ENCODE measurements at regions not wholly inside any gene's neighbourhood (a gene's known extent, or its start where the extent isn't known, plus 50 kb on each side); places are given as distances from the start of the nearest gene placed in this dataset.

DNA sequence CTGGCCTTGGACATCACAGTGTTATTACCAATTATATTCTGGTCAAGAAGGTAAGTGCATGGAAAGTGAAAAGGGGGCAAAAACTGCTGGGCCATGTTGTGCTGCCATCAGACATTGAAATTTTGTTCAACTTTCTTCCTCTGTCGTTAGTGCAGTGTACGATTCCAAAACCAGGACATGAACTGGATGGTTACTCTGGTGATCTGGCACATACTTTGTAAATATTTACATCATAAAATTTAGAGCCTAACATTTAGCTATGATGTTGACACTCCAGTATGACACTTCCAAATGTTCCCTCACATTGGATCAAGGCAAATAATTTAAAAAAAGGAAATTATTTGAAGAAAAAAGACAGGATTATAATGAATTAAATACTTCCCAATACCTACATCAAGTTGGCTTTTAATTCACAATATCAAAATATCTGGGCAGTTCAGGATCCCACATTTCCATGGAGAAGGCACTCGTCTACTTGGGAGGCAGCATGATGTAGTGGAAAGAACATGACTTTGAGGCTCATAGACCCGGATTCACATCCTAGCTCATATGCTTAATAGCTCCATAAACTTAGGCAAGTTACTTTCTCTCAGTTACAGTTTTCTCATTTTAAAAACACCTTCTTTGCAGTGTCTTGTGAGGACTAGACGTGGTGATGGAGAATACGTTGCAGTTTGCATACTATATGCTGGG, 342.5 kb upstream of the MPDZ start:
- H3K27me3 Mint-ChIP-seq = no peaks in the 10 kb centered on the region
- no peak for ATAC-seq (replicated peaks; ENCODE audit: extremely low read depth, poor library complexity, severe bottlenecking)
- no peak overlapping the region for H3K4me3 Mint-ChIP-seq
- no peaks in the 10 kb centered on the region for H3K4me1 Mint-ChIP-seq
- H3K27ac Mint-ChIP-seq (ENCODE audit: low read depth) = no peak overlapping the region
- no peaks in the 10 kb centered on the region for H3K36me3 Mint-ChIP-seq (ENCODE audit: insufficient read depth)
- no peak for DNase-seq (ENCODE audit: low spot score in 2 of 2)
- peaks cover 9% of the 10 kb centered on the region for H3K9me3 Mint-ChIP-seq

DNA sequence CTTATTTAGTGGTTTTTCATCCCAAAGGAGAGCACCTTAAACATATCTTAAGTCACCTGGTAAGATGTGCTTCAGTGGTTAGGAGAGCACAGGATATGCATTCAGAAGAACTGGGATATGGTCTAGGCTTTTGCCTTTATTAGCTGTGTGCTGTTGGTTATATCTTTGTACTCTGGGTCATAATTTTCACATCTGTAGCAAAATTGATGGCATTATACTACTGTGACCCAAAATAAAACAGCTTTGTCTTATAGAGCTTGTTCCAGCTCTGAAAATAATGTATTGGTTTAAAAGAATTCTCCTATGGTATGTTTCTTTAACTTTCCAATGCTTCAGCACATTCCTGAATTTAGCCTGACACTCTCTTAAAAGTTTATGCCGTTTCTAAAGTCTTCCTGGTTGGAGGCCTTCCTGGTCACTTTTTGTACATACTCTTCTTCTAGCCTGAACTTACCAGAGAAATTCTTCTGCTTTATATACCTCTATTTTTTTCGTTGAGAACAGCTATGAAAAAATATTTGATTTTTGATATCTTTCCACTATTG, 337.1 kb upstream of the MPDZ start:
- Mint-ChIP-seq H3K27ac (ENCODE audit: low read depth) (no peak overlapping the region), H3K27me3 (no peaks in the 10 kb centered on the region), H3K36me3 (ENCODE audit: insufficient read depth) (no peaks in the 10 kb centered on the region), H3K4me1 (no peaks in the 10 kb centered on the region), H3K9me3 (peaks cover 28% of the 10 kb centered on the region), H3K4me3 (no peak overlapping the region)
- ATAC-seq (replicated peaks; ENCODE audit: extremely low read depth, poor library complexity, severe bottlenecking) (no peak), DNase-seq (ENCODE audit: low spot score in 2 of 2) (no peak)

DNA sequence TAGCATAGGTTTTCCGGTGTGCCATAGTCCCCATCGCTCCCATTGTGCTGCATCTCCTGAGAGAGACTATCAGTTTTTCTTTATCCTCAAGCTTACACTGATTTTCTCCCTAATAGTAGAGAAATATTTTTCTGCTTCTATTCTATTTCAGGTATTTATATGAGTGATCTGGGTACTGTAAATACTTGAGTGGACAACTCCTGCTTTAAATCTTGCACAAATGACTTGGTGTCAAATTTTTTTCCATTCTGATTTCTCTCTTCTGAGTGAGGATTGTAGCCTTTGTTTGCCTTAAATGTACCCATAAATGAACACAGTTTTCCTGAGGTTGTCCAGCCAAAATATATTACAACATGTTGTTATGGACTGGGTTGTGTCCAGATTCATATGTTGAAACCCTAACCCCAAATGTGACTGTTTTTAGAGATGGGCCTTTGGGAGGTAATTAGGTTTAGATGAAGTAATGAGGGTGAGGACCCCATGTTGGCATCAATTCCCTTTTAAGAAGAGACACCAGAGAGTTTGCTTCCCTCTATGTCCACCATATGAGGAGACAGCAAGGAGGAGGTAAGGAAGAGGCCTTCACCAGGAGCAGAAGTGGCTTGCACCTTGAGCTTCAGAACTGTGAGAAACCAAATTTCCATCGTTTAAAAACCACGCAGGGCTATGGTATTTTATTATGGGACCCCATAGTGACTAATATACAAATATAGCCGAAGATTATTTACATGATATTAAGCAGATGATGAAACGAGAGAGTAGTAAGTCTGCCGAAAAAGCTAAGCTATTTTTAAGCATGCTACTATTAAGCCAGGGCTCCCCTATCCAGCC, 336.4 kb upstream of the MPDZ start:
- no peaks in the 10 kb centered on the region for H3K4me1 Mint-ChIP-seq
- ATAC-seq (replicated peaks; ENCODE audit: extremely low read depth, poor library complexity, severe bottlenecking) (no peak), DNase-seq (ENCODE audit: low spot score in 2 of 2) (no peak)
- no peak overlapping the region for H3K27ac Mint-ChIP-seq (ENCODE audit: low read depth)
- no peaks in the 10 kb centered on the region for H3K27me3 Mint-ChIP-seq
- H3K4me3 Mint-ChIP-seq = no peak overlapping the region
- H3K9me3 Mint-ChIP-seq = peaks cover 28% of the 10 kb centered on the region
- no peaks in the 10 kb centered on the region for H3K36me3 Mint-ChIP-seq (ENCODE audit: insufficient read depth)

DNA sequence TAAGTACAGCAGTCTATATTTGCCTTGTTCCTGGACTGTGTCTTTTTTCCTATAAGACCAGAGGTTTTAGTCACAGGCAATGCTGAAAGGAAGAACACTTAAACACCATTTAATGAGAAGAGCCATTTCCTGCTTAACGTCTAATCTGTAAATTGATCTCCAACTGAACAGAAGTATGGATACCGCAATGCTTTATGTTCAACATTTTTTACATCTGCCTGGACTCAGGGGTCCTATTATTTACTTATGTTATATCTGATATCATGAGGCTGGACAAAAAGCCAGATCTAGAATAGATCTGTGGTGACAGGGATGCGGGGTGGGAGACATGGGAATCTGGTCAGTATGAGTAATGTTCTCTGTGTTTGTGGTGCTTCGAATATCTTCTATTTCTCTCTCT, 334.6 kb upstream of the MPDZ start:
- Mint-ChIP-seq H3K9me3 (peaks cover 22% of the 10 kb centered on the region), H3K27me3 (no peaks in the 10 kb centered on the region), H3K27ac (ENCODE audit: low read depth) (no peak overlapping the region), H3K4me3 (no peak overlapping the region), H3K36me3 (ENCODE audit: insufficient read depth) (no peaks in the 10 kb centered on the region), H3K4me1 (no peaks in the 10 kb centered on the region)
- ATAC-seq (replicated peaks; ENCODE audit: extremely low read depth, poor library complexity, severe bottlenecking) = no peak
- DNase-seq (ENCODE audit: low spot score in 2 of 2) = no peak

DNA sequence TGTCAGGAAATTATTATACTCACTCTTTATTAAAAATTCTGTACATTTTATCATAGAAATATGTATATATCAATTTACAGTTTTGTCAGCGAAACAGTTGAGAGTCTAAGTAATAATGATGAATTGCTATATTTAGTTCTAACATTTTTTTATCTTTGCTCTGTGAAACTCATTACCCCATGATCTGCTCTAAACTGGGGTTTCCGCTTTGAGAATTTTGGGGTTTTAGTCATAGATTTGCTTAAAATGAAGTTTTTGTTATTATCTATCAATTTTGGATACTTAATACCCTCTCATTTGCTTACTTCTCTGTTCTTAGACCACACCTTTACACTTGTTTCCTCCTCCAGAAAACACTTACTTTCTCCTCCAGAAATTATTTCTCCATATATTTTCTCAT, 333.8 kb upstream of the MPDZ start:
- no peak for ATAC-seq (replicated peaks; ENCODE audit: extremely low read depth, poor library complexity, severe bottlenecking)
- Mint-ChIP-seq H3K27ac (ENCODE audit: low read depth) (no peak overlapping the region), H3K4me3 (no peak overlapping the region), H3K27me3 (no peaks in the 10 kb centered on the region), H3K4me1 (no peaks in the 10 kb centered on the region), H3K36me3 (ENCODE audit: insufficient read depth) (no peaks in the 10 kb centered on the region), H3K9me3 (peaks cover 22% of the 10 kb centered on the region)
- no peak for DNase-seq (ENCODE audit: low spot score in 2 of 2)

DNA sequence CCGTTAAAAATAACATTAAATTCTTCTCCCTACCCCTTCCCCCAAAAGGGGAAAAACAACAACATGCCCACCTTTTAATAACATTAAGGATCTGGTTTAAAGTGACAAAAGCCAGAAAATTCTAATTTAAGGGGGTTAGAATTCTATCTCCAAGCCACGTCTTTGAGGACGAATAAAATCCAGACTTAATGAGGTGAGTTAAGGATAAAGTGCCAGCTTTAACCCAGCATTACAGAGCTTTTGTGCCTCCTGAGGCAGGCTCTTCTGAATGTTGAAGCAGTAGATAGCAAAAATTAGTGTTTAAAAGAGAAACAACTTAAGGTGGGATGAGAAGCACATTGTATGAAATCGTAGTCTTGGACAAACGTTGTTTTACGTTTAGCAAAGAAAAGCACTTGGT, 329.0 kb upstream of the MPDZ start:
- ATAC-seq (replicated peaks; ENCODE audit: extremely low read depth, poor library complexity, severe bottlenecking) (no peak), DNase-seq (ENCODE audit: low spot score in 2 of 2) (no peak)
- Mint-ChIP-seq H3K27me3 (no peaks in the 10 kb centered on the region), H3K9me3 (no peaks in the 10 kb centered on the region), H3K36me3 (ENCODE audit: insufficient read depth) (no peaks in the 10 kb centered on the region), H3K27ac (ENCODE audit: low read depth) (no peak overlapping the region), H3K4me3 (no peak overlapping the region), H3K4me1 (no peaks in the 10 kb centered on the region)

DNA sequence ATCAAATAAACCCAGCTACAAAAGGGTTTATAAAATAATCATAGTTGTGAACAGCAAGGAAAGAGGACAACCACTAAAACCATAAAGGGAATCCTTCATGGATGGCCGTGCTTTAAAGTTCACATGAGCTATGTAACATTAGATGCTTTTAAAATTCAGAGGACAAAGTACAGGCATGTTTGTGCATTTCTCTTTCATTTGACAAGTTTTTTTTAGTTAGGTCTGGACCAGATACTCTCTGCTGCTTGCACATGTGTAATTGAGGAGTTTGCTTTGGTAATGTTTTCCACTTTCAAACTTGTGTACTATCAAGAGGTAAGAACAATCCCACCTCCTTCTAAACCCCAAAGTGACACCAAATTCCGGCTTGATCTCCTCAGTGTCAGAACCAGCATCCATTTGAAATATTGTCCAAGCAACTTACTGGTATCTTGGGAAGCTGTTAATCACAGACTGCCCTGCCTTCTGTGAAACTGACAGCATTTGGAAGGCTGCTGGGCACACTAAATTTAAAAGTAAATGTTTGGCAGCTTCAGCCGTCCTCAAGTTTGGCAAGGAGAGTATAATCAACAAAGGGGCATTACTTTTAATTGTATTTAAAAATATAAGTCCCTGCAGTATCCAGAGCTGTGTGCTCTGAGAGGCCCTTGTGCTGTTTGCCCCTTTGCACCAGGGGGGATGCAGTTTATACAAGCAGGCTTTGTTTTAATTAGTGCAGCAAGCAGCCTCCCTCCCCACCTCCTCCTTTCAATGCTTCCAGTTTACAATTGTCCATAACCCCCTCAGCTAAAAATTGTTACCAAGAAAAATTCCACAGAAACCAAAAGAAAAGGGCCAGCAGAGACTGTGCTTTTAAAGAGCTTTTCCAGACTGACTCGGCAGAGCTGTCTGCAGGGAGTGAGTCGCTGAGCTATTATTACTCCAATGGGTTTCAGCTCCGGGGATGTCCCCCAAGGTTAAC, 328.3 kb upstream of the MPDZ start:
- H3K9me3 Mint-ChIP-seq = no peaks in the 10 kb centered on the region
- ATAC-seq (replicated peaks; ENCODE audit: extremely low read depth, poor library complexity, severe bottlenecking) = no peak
- no peaks in the 10 kb centered on the region for H3K4me1 Mint-ChIP-seq

DNA sequence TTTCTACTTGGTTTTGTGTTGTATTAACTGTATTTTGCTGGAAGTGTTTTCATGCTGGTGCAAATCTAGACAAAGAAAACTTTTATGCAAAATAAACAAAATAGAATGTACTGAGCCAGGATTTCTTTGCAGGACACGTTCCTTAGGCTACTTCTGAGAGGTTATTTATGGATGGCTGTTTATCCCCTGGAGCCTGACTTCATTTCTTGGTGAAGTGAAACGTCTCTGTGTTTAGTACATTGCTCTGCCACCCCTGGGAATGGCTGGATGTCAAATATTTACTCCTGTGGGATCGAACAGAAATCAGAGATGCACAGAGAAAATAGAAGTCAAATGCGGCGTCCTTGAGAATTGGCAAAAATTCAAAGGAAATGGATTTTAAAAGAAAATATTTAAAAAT, 327.1 kb upstream of the MPDZ start:
- H3K4me1 Mint-ChIP-seq = no peaks in the 10 kb centered on the region
- DNase-seq (ENCODE audit: low spot score in 2 of 2) (no peak), ATAC-seq (replicated peaks; ENCODE audit: extremely low read depth, poor library complexity, severe bottlenecking) (no peak)
- no peak overlapping the region for H3K4me3 Mint-ChIP-seq
- no peaks in the 10 kb centered on the region for H3K36me3 Mint-ChIP-seq (ENCODE audit: insufficient read depth)
- no peaks in the 10 kb centered on the region for H3K27me3 Mint-ChIP-seq
- H3K27ac Mint-ChIP-seq (ENCODE audit: low read depth) = no peak overlapping the region
- H3K9me3 Mint-ChIP-seq = no peaks in the 10 kb centered on the region

More for the DNA sequence above, 328.3 kb upstream of the MPDZ start:
- Mint-ChIP-seq H3K27me3 (no peaks in the 10 kb centered on the region), H3K36me3 (ENCODE audit: insufficient read depth) (no peaks in the 10 kb centered on the region), H3K27ac (ENCODE audit: low read depth) (no peak overlapping the region), H3K4me3 (no peak overlapping the region)
- DNase-seq (ENCODE audit: low spot score in 2 of 2) = no peak

DNA sequence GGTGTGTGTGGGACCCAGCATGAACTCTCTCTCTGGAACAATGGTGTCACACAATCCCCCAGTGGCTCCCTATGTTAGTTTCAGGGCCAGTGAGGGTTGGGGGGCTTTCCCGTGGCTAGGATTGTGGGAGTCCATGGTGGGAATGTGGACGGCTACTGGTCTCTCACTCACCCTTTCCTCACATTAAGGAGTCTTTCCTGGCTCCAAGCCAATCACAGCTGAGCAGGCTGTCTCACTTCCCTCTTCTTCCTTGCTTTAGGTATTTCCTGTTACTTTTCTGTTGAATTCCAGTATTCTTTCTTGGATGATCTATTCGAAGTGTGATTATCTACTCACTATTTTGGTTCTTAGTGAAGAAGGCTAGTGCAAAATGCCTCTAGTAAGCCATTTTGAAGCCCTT, 324.4 kb upstream of the MPDZ start:
- no peak overlapping the region for H3K4me3 Mint-ChIP-seq
- DNase-seq (ENCODE audit: low spot score in 2 of 2) = no peak
- no peak for ATAC-seq (replicated peaks; ENCODE audit: extremely low read depth, poor library complexity, severe bottlenecking)
- H3K36me3 Mint-ChIP-seq (ENCODE audit: insufficient read depth) = no peaks in the 10 kb centered on the region
- no peaks in the 10 kb centered on the region for H3K4me1 Mint-ChIP-seq
- no peak overlapping the region for H3K27ac Mint-ChIP-seq (ENCODE audit: low read depth)
- no peaks in the 10 kb centered on the region for H3K9me3 Mint-ChIP-seq
- H3K27me3 Mint-ChIP-seq = no peaks in the 10 kb centered on the region

DNA sequence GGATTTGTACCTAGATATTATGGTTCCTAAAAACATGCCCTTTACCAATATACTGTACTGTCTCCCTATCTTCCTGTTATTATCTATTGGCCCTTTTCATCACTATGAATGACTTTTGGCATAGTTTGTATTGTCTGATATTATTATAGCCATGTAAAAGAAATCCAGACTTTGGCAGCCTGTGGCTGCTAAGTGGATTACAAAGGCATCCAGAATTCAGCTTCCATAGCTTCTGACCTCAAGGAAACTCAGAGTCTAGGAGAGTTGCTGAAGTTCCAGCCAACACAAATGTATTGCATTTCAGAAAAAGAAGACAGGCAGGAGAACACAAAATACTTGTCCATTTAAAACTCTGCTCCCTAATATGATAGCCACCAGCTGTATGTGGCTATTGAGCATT, 319.2 kb upstream of the MPDZ start:
- H3K27me3 Mint-ChIP-seq = no peaks in the 10 kb centered on the region
- ATAC-seq (replicated peaks; ENCODE audit: extremely low read depth, poor library complexity, severe bottlenecking) (no peak), DNase-seq (ENCODE audit: low spot score in 2 of 2) (no peak)
- H3K4me3 Mint-ChIP-seq = no peak overlapping the region
- H3K4me1 Mint-ChIP-seq = no peaks in the 10 kb centered on the region
- H3K27ac Mint-ChIP-seq (ENCODE audit: low read depth) = no peak overlapping the region
- H3K9me3 Mint-ChIP-seq = no peaks in the 10 kb centered on the region
- no peaks in the 10 kb centered on the region for H3K36me3 Mint-ChIP-seq (ENCODE audit: insufficient read depth)

DNA sequence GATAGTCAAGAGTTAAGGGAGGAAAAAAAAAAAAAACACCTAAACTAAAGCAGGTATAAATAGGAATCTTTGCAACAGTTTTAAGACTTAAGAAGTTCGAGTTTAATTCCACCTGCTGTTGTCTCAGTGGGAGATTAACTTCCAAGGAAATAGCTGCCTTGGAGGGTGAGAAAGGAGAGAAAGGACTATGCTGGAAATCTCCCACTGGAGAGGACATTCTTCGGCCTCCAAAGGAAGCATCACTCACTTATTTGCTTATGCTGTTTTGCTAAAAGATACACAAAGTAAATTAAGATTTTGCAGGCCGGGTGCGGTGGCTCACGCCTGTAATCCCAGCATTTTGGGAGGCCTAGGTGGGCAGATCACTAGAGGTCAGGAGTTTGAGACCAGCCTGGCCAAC, 317.9 kb upstream of the MPDZ start:
- no peak overlapping the region for H3K4me3 Mint-ChIP-seq
- no peak for ATAC-seq (replicated peaks; ENCODE audit: extremely low read depth, poor library complexity, severe bottlenecking)

DNA sequence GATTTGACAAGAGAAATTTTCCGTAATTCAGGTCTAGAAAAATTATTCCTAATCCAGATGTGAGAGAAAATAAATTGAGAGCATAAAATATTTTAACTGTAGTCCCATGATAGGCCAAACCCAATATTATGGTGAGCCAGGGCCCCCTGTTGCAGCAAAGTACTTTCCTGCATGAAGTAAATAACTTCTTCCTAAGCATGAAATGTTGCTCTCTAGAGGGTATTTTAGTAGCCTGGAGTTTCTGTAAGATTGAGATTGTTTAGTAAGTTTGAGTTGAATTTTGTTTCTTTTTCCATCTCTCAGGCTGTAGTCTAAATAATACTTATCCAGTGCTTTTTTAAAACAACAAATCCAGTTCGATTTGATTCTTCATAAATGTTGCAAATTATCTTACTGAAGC, 317.5 kb upstream of the MPDZ start:
- Mint-ChIP-seq H3K36me3 (ENCODE audit: insufficient read depth) (no peaks in the 10 kb centered on the region), H3K4me3 (no peak overlapping the region), H3K9me3 (no peaks in the 10 kb centered on the region), H3K27ac (ENCODE audit: low read depth) (no peak overlapping the region), H3K4me1 (no peaks in the 10 kb centered on the region), H3K27me3 (no peaks in the 10 kb centered on the region)
- no peak for DNase-seq (ENCODE audit: low spot score in 2 of 2)
- no peak for ATAC-seq (replicated peaks; ENCODE audit: extremely low read depth, poor library complexity, severe bottlenecking)

More for the DNA sequence above, 317.9 kb upstream of the MPDZ start:
- no peaks in the 10 kb centered on the region for H3K4me1 Mint-ChIP-seq
- H3K27me3 Mint-ChIP-seq = no peaks in the 10 kb centered on the region
- H3K36me3 Mint-ChIP-seq (ENCODE audit: insufficient read depth) = no peaks in the 10 kb centered on the region
- DNase-seq (ENCODE audit: low spot score in 2 of 2) = no peak
- no peaks in the 10 kb centered on the region for H3K9me3 Mint-ChIP-seq
- no peak overlapping the region for H3K27ac Mint-ChIP-seq (ENCODE audit: low read depth)
